Bronchial epithelial cell (primary cell): ENCODE measurements at regions not wholly inside any gene's neighbourhood (a gene's known extent, or its start where the extent isn't known, plus 50 kb on each side); places are given as distances from the start of the nearest gene placed in this dataset.

Experiments
- DNase-seq: peaks from one replicate; pipeline ENCODE4 v3.0.0-alpha.2; 2010; ENCODE audit warnings: low read depth
- FAIRE-seq: peaks from 2 replicates; lab custom pipeline; 2011; peaks lifted over from hg19 to GRCh38; lab: Jason Lieb, UNC
- H3K27me3 ChIP-seq: 2 replicates; pipeline ENCODE4 v1.5.1; 2011; ENCODE audit warnings: low read length; ENCODE audit not compliant: control insufficient read depth, insufficient read depth
- H3K36me3 ChIP-seq: 2 replicates; pipeline ENCODE4 v1.5.1; 2011; ENCODE audit warnings: low read length; ENCODE audit not compliant: control insufficient read depth, insufficient read depth
- H3K4me3 ChIP-seq: 2 replicates; pipeline ENCODE4 v1.5.1; 2011; ENCODE audit warnings: mild to moderate bottlenecking, low read depth, low read length, control low read depth
- TF ChIP-seq, protein P1 (sequence below): IDR thresholded peaks from 2 replicates; pipeline ENCODE4 v1.5.1; 2011; ENCODE audit warnings: mild to moderate bottlenecking, moderate library complexity, low read length, control low read depth, inconsistent platforms; ENCODE audit not compliant: insufficient read depth, severe bottlenecking

- H3K36me3 ChIP-seq: no peaks in the 10 kb centered on the region
- FAIRE-seq (no peak), DNase-seq (no peak)
- TF ChIP-seq, protein P1, sequence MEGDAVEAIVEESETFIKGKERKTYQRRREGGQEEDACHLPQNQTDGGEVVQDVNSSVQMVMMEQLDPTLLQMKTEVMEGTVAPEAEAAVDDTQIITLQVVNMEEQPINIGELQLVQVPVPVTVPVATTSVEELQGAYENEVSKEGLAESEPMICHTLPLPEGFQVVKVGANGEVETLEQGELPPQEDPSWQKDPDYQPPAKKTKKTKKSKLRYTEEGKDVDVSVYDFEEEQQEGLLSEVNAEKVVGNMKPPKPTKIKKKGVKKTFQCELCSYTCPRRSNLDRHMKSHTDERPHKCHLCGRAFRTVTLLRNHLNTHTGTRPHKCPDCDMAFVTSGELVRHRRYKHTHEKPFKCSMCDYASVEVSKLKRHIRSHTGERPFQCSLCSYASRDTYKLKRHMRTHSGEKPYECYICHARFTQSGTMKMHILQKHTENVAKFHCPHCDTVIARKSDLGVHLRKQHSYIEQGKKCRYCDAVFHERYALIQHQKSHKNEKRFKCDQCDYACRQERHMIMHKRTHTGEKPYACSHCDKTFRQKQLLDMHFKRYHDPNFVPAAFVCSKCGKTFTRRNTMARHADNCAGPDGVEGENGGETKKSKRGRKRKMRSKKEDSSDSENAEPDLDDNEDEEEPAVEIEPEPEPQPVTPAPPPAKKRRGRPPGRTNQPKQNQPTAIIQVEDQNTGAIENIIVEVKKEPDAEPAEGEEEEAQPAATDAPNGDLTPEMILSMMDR: no peak
- H3K4me3 ChIP-seq: no peak overlapping the region
- peaks cover 4% of the 10 kb centered on the region for H3K27me3 ChIP-seq
These were observed 426.6 kb upstream of the PLXNA2 start for GRCh38 chr1:208670778-208671177.

- no peak for DNase-seq
- no peaks in the 10 kb centered on the region for H3K27me3 ChIP-seq
- H3K36me3 ChIP-seq: no peaks in the 10 kb centered on the region
- H3K4me3 ChIP-seq: no peak overlapping the region
- TF ChIP-seq, protein P1: no peak
- no peak for FAIRE-seq
These were observed 437.9 kb upstream of the PLXNA2 start for GRCh38 chr1:208681878-208682663.

DNA sequence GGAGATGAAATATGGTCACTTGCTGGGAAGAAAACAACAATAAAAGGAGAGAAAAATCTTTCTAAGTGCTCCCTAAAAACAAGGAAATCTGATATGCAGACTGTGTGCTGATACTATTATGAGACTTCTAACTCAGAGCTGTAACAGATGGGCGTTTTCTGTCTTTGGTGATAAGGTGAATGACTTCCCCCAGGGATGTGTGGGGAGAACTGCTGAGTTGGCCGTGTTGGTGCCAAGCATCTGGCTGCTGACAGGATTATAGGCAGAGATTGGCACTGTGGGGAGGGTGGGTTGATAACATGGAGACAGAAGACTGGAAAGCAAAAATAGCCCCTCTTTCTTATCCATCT is 438.5 kb upstream of the PLXNA2 start:
- DNase-seq: no peak
- Histone ChIP-seq H3K36me3 (no peaks in the 10 kb centered on the region), H3K27me3 (no peaks in the 10 kb centered on the region), H3K4me3 (no peak overlapping the region)
- no peak for FAIRE-seq
- TF ChIP-seq, protein P1: no peak

GRCh38 chr1:208683141-208683540 is 439.0 kb upstream of the PLXNA2 start:
- H3K27me3 ChIP-seq: no peaks in the 10 kb centered on the region
- no peak for DNase-seq
- FAIRE-seq: no peak
- H3K4me3 ChIP-seq: no peak overlapping the region
- no peaks in the 10 kb centered on the region for H3K36me3 ChIP-seq
- TF ChIP-seq, protein P1: no peak

- Histone ChIP-seq H3K4me3 (no peak overlapping the region), H3K27me3 (no peaks in the 10 kb centered on the region), H3K36me3 (no peaks in the 10 kb centered on the region)
- DNase-seq (no peak), FAIRE-seq (no peak)
- TF ChIP-seq, protein P1: no peak
These were observed 440.0 kb upstream of the PLXNA2 start for GRCh38 chr1:208684192-208684591.

GRCh38 chr1:208686592-208686991 is 442.4 kb upstream of the PLXNA2 start:
- Histone ChIP-seq H3K27me3 (no peaks in the 10 kb centered on the region), H3K36me3 (no peaks in the 10 kb centered on the region), H3K4me3 (no peak overlapping the region)
- TF ChIP-seq, protein P1: no peak
- no peak for DNase-seq
- no peak for FAIRE-seq
